ENCODE measurements at regions not wholly inside any gene's neighbourhood (a gene's known extent, or its start where the extent isn't known, plus 50 kb on each side); places are given as distances from the start of the nearest gene placed in this dataset.

DNA sequence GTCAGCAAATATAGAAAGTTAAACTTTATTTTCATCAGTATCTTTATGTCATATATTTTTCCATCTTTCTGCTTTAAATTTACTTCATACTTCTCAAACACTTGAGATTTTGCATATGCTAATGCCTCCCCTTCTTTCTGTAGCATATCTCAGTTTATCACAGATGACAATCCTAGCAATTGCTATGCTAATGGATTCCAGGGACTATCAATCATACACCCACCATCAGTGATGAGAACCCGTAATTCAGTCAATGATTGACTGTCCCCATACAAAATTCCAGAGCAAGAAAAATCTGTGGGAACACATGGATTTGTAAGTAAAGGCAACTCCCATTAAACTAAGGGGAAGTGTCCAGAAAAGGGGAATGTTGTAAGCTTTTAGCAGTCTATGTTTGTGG is 432.4 kb upstream of the SEMA3D start:
- POLR2A ChIA-PET: no interaction called here
- CTCF ChIA-PET: no interaction called here

DNA sequence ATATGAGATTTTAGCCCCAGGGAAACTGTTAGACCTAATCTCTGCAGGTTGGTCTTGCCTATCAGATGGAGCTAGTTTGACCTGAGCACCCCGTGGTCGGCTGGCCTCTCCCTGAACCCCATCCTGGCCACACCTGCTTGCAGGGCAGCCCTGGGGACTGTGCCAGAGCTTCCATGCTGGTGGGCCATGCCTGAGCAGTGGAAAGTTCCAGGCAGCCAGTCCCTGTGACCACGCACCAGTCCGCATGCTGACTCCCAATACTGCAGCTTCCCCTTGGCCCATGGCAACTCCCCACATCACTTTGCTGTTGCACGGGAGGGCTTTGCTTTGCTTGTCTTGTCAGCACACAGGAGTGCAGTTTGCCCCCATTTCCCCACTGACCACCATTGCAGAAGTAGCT is 427.8 kb upstream of the SEMA3D start:
- POLR2A ChIA-PET: no interaction called here
- CTCF ChIA-PET: no interaction called here

DNA sequence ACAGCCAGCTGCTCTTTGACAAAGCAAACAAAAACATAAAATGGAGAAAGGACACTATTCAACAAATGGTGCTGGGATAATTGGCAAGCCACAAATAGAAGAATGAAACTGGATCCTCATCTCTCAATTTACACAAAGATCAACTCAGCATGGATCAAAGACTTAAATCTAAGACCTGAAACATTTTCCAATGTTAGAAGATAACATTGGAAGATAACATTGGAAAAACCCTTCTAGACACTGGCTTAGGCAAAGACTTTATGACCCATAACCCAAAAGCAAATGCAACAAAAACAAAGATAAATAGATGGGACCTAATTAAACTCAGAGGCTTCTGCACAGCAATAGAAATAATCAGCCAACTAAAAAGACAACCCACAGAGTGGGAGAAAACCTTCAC is 425.7 kb upstream of the SEMA3D start:
- ChIA-PET POLR2A (no interaction called here), CTCF (no interaction called here)

DNA sequence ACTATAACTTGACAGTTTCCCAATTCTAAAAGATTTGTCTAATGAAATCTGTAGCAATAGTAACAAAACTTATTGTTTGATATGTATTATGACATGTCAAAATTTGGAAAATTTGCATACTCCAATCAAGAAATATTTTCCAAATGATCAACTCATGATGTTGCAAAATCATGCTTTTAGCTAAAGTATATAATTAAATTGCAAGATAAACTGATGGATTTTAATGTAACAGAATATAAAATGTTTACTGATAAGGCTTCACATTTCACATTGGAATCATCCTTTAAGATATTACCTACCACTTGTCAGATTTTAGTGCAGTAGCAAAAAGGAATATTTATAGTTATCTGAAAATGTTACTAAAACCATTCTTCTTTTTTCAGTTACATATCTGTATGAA is 421.9 kb upstream of the SEMA3D start:
- ChIA-PET POLR2A (no interaction called here), CTCF (no interaction called here)

GRCh38 chr7:85602196-85602595 is 415.3 kb upstream of the SEMA3D start:
- ChIA-PET CTCF (no interaction called here), POLR2A (no interaction called here)

DNA sequence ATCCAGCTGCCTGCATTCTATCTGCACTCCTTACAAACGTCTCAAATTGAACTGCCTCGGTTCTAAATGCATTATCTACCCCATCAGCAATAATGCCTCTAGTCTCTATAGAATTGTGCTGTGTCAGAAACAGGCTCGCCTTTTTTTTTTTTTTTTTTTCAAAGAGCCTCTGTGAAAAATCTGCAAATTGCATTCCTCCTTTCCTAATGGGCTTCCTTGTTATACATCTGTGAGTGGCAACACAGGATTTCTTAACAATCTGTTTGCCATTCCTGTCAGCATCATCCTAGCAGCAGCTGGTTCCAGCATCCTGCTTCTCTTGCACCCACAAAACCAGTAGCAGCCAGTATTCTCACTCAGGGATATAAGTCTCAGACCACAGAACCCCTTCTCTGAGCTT is 413.5 kb upstream of the SEMA3D start:
- ChIA-PET POLR2A (no interaction called here), CTCF (interaction anchor here (0.7 kb wide), 1 partner anchor 1248 kb away, joined by 3 read pairs; no protein-coding TSS in a partner anchor)

DNA sequence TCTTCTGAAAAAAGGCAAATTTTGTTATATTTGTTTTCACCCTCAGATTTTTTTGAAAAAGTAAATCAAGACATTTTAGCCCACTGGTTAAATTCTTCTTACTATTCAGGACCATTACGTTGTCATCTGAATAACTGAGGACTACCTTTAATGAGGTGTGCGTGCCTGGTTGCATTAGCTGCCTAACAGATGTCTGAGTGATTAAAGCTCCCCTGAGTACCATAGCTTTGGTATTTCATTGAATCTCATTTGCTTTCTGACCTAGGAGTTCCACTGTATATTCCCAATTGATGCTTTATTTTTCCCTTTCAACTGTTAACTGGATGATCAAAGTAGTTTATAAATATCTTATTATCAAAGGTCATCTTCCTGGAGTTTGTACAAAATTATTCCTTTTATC is 410.0 kb upstream of the SEMA3D start:
- ChIA-PET POLR2A (no interaction called here), CTCF (no interaction called here)

DNA sequence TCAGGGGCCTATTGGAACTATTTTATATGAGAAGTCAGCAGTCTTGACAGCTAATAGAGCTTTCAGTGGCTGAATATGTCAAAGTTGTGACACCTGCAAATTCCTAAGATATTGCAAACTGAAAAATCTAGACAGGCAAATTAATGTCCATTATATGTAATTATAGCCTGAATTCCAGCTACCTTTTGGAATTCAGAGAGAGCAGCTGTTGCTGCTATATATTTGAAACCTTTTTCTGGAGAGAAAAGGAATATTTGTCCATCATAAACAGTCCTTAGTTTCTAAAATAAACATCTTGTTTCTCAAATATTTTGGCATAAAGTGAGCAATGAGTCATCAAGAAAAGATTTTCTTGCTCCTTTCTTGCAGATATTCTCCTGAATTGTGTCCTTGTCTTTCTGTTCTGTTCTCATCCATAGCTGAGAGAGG is 408.9 kb upstream of the SEMA3D start:
- ChIA-PET CTCF (no interaction called here), POLR2A (no interaction called here)

GRCh38 chr7:85593355-85593754 is 406.5 kb upstream of the SEMA3D start:
- CTCF ChIA-PET: no interaction called here
- POLR2A ChIA-PET: no interaction called here

- ChIA-PET CTCF (no interaction called here), POLR2A (no interaction called here)
These were observed 400.9 kb upstream of the SEMA3D start for GRCh38 chr7:85587785-85588184.

DNA sequence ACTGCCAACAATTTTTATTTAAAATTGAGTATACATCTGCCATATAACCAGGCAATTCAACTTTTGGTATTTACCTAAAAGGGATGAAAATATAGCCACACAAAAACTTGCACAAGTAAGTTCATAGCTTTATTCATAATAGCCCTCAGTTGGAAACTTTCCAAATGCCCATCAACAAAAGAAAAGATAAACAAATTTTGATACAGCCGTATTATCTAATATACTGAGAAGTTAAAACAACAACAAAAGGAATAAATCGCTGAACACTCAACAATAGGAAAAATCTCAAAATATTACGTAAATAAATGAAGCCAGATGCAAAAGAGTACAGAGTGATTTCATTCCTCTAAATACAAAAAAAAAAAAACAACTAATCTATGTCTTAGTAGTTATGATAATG is 399.2 kb upstream of the SEMA3D start:
- ChIA-PET CTCF (no interaction called here), POLR2A (no interaction called here)

- POLR2A ChIA-PET: no interaction called here
- CTCF ChIA-PET: no interaction called here
These were observed 396.5 kb upstream of the SEMA3D start for GRCh38 chr7:85583131-85583953.

- ChIA-PET CTCF (no interaction called here), POLR2A (no interaction called here)
These were observed 387.0 kb upstream of the SEMA3D start for GRCh38 chr7:85573844-85574243.

DNA sequence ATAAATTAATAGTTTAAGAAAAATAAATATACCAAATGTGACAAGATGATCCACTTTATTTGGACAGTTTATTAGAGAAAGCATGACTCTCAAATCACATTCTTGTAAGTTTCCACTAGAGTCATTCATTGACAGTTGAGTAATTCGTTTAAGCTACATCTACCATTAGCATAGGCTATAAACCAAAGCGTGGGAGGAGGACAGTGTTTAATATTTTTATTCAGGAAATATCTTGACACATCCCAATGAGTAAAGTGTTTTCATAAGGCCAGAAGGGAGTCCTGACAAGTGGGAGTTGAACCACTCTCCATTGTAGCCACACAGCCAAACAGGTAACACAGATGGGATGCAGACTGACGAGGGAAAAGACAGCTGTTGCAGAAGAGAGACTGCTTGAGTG is 386.5 kb upstream of the SEMA3D start:
- ChIA-PET CTCF (no interaction called here), POLR2A (no interaction called here)

- CTCF ChIA-PET: no interaction called here
- POLR2A ChIA-PET: no interaction called here
These were observed 384.0 kb upstream of the SEMA3D start for GRCh38 chr7:85570898-85571297.

GRCh38 chr7:85567983-85568382 is 381.1 kb upstream of the SEMA3D start:
- POLR2A ChIA-PET: no interaction called here
- CTCF ChIA-PET: no interaction called here

DNA sequence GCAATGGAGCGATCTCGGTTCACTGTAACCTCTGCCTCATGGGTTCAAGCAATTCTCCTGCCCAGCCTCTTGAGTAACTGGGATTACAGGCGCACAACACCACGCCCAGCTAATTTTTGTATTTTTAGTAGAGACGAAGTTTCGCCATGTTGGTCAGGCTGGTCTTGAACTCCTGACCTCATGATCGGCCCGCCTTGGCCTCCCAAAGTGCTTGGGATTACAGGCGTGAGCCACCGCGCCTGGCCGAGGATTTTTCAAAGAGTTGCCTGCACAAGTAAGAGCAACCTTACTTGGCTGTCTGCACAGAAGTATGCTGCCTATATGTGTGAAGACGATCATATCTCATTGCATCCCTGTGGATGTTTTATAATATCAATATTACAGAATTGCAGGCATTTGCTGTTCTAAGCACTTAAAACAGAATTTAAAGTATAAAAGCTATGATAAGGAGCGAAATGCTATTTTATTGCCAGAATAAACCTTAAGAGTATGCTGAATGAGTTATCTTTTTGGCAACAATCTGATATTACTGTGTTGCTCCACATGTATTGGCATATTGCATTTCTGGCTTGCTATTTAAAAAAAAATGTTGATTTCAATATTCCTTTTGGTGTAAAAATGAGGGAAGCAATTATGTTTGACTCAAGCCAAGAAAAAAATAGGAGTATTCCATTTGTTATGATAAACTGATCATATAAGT is 379.4 kb upstream of the SEMA3D start:
- CTCF ChIA-PET: no interaction called here
- POLR2A ChIA-PET: no interaction called here

- POLR2A ChIA-PET: no interaction called here
- CTCF ChIA-PET: no interaction called here
These were observed 378.4 kb upstream of the SEMA3D start for GRCh38 chr7:85565276-85565675.

DNA sequence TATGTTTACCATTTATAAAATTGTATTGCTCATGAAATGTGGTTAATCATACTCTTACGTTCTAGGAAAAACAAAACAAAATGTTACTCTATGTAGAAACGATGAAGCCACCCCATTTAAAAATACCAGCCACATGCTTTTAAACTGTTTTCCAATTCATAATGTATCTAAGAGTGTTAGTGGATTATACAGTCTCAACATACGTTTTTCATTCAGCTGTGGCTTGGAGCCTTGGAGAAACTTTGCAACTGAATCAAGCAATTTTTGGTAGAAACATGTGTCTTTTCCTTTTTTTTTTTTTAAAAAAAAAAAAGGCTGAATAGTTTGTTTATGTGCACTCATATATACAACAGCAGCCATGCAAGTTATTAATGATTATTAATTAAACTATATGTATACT is 378.0 kb upstream of the SEMA3D start:
- CTCF ChIA-PET: no interaction called here
- POLR2A ChIA-PET: no interaction called here

GRCh38 chr7:85561706-85562105 is 374.9 kb upstream of the SEMA3D start:
- ChIA-PET POLR2A (no interaction called here), CTCF (no interaction called here)

- POLR2A ChIA-PET: no interaction called here
- CTCF ChIA-PET: no interaction called here
These were observed 367.7 kb upstream of the SEMA3D start for GRCh38 chr7:85554236-85555178.
